ENCODE measurements at regions not wholly inside any gene's neighbourhood (a gene's known extent, or its start where the extent isn't known, plus 50 kb on each side); places are given as distances from the start of the nearest gene placed in this dataset.
"Not testable (repeated sequence)": the region's sequence is repeated elsewhere in the genome, so short reads cannot be mapped to it uniquely, and the experiment has no call there.

DNA sequence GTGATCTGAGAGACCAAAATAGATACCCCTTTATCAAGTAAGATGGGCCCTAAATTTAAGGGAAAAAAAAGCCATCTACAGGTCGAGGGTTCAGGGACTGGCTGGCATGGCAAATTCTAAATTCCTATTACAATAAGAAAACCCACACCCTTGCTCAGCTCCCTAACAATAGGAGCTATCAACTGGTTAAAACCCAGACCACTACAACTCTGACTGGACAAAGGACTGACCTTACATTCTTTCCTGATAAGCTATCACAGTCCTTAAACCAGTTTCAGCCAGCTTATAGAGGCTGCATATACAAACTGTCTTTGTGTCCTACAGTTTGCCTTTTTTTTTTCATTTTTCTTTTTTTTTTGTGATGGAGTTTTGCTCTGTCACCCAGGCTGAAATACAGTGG lies 803.6 kb downstream of the NR2F1-AS1 start:
- no peak for DNase-seq (ENCODE audit: low spot score)

GRCh38 chr5:92775711-92776615 lies 805.1 kb downstream of the NR2F1-AS1 start:
- no peak for DNase-seq (ENCODE audit: low spot score)

DNA sequence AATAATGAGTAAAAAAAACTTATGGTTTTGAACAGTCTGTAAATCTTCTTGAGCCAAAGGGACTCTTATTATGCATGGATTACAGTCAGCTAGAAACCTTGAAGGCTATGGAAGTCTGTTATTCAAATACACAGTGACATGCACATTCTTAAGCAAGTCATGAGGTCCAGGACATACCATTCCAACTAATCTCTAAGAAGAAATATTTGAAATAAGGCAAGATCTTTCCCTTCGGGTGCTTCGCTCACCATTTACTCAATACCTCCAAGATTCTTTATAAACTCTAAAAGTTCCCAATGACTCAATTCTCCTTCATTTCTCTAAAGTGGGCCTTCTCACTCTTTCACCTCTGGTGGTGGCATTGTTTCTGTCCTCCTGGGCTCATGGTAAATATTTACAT lies 811.0 kb downstream of the NR2F1-AS1 start:
- no peak for DNase-seq (ENCODE audit: low spot score)

GRCh38 chr5:92761585-92761984 lies 819.4 kb downstream of the NR2F1-AS1 start:
- no peak for DNase-seq (ENCODE audit: low spot score)

- no peak for DNase-seq (ENCODE audit: low spot score)
Observed at GRCh38 chr5:92760550-92760949, 820.5 kb downstream of the NR2F1-AS1 start.

- DNase-seq (ENCODE audit: low spot score), result no peak
Observed at GRCh38 chr5:92758552-92758951, 822.5 kb downstream of the NR2F1-AS1 start.

DNA sequence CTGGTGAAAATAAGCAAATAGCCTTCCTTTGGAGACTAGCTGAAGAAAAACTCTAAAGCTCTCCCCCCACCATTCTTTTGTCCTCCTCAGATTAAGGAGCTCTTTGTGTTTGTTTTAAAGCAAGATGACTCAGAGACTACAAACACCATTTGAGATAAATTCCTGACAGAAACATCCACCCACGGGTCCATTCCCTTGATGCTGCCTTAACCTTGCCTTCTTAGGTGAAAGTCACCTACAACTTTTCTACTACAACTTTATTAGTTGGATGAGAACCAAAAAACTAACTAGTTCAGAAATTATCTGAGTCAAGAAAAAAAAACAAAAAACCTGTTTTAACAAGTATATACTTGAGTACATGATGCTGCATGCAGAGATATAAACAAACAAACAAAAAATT lies 831.1 kb downstream of the NR2F1-AS1 start:
- DNase-seq (ENCODE audit: low spot score), result no peak

- no peak for DNase-seq (ENCODE audit: low spot score)
Observed at GRCh38 chr5:92748072-92748676, 832.8 kb downstream of the NR2F1-AS1 start.

DNA sequence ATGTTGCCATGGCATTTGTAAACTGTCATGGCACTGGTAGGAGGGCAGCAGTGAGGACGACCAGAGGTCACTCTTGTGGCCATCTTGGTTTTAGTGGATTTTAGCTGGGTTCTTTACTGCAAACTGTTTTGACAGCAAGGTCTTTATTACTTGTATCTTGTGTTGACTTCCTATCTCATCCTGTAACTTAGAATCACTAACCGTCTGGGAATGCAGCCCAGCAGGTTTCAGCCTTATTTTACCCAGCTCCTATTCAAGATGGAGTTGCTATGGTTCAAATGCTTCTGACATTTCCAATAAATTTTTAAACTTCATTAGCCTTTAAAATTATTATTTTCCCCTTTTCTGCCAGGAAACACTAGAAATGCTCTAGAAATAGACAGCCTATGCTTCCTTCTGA lies 839.1 kb downstream of the NR2F1-AS1 start:
- no peak for DNase-seq (ENCODE audit: low spot score)

GRCh38 chr5:92734211-92734940 lies 846.6 kb downstream of the NR2F1-AS1 start:
- no peak for DNase-seq (ENCODE audit: low spot score)

DNA sequence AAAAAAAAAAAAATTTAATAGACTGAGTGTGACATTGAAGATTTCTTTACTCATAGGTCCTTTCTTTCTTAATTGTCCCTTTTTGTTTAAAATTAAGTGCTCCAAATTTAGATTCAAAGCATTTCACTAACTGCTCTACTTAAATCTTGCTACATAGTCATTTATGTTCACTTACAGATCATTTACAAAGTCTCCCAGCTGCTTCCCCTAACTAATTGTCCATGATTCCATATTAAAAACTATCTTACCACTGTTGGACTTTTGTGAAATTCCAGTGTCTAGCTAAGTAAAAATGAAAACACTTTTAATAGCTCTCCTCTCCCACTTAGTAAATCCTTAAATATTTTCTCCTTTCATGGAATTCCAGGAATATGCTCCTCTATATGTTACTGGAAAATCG lies 850.5 kb downstream of the NR2F1-AS1 start:
- DNase-seq (ENCODE audit: low spot score), result no peak

DNA sequence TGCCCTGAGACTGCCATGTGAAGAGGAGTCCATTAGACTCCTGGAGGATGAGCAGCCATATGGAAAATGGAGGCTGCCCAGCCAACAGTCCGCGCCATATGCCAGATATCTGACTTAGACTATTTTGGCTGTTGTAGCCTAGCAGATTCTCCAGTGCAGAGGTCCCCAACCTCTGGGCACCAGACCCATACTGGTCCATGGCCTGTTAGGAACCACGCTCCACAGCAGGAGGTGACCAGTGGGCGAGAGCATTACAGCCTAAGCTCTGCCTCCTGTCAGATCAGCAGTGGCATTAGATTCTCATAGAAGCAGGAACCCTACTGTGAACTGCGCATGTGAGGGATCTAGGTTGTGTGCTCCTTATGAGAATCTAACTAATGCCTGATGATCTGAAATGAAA lies 851.9 kb downstream of the NR2F1-AS1 start:
- DNase-seq (ENCODE audit: low spot score), result no peak

DNA sequence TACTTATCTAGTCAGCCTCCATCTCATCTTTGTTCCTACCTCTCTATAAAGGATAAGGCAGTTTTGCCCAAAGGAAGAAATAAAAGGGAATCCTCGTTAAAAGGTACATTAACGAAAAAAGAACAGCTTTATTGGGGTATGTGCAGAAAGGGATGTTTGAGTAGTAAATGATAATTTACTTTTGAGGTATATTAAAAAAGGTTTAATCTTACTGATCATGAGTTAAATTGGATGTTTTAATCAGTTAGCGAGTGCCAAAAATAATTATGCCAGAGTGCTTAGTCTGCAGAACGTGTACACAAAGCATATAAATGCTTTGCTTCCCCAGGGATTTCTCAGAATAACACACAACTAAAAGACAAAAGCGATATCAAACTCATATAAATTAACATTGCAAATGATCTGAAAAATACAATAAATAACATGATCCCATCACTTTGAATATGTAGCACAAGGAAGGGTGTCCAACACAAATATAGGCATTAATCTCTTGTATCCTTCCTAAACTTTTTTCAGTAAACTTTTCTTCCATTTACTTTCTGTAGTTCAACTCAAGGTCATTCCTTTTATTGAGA lies 865.0 kb downstream of the NR2F1-AS1 start:
- no peak for DNase-seq (ENCODE audit: low spot score)

- no peak for DNase-seq (ENCODE audit: low spot score)
Observed at GRCh38 chr5:92713826-92714225, 867.2 kb downstream of the NR2F1-AS1 start.

DNA sequence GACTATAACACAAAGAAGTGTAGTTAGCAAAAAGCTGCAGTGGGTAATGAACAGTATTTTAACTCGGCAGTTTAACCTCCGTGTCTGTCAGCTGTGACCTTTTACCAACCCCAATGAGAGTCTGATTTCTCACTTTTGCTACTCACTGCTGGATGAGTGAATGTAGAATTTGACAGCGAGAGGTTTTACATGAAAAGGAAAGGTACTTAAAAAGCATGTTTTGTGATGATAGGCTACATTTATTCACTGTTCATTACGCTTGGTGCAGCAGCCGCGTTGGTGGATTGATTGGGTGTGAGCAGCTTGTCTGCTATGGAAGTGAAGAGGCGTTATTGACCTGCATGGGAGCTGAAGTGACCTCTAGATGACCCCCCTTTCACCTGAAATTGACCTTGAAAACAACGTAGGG lies 867.7 kb downstream of the NR2F1-AS1 start:
- no peak for DNase-seq (ENCODE audit: low spot score)

- no peak for DNase-seq (ENCODE audit: low spot score)
Observed at GRCh38 chr5:92711956-92712355, 869.1 kb downstream of the NR2F1-AS1 start.

DNA sequence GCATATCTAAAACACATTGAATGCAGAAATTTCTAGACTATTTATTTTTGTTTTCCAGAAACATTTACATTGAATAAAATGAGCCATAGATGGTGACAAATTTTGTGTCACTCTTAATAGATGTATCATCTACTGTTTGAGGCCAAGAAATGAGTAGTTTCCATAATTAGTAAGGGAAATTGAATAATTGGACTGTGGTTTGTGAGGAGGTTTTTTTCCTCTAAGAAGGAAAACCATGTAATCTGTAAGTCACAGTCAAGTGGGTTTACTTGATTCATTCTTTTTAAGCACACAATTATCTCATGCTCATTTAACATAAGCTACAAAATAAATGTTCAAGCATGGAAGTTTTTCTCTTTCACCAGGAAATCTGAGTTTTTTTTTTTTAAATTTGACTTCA lies 876.4 kb downstream of the NR2F1-AS1 start:
- DNase-seq (ENCODE audit: low spot score), result no peak

- DNase-seq (ENCODE audit: low spot score), result no peak
Observed at GRCh38 chr5:92703976-92704375, 877.0 kb downstream of the NR2F1-AS1 start.

DNA sequence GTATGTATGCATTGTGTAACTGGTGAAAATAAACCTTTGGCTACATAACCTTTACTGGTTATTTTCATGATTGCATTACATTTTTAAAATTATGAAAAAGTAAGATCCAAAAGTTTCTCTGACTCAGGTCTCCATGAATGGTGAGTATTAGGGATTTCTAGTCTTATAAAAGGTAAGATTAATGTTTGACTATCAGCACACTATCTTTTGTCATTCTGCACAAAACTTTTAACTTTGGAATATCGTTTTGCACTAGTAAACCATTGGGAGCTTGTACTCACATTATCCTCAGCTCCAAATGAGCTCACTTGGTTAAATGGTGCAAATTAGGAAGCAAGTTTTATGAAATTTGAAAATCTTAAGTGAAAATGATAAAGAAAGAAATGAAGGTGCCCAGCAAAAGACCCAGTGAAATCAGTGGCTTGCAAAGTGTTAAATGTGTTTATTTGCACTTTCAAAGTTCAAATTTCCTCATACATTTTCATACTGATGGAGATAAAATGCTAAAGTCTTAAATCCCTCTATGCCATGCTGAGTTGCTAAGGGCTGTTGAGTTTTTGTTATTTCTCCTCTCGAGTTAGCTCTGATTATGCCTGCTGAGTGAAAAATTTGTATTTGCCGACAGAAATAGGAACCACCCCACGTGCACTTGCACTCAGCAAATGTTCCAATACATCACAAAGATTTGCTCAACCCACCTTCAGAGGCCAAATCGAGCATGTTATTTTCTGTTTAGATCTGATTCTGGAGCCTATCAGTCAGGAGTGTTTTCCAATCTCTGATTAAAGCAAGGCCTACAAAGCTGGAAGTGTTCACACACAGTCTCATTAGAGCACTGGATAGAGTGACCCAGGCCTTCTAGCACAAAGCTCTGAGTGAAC lies 885.7 kb downstream of the NR2F1-AS1 start:
- DNase-seq (ENCODE audit: low spot score), result no peak

- DNase-seq (ENCODE audit: low spot score), result no peak
Observed at GRCh38 chr5:92694067-92694466, 887.0 kb downstream of the NR2F1-AS1 start.

- DNase-seq (ENCODE audit: low spot score), result not testable (repeated sequence)
Observed at GRCh38 chr5:92691955-92692354, 889.1 kb downstream of the NR2F1-AS1 start.
